Aorta (tissue), 5 donors: ENCODE measurements at regions not wholly inside any gene's neighbourhood (a gene's known extent, or its start where the extent isn't known, plus 50 kb on each side); places are given as distances from the start of the nearest gene placed in this dataset.
"Not testable (repeated sequence)": the region's sequence is repeated elsewhere in the genome, so short reads cannot be mapped to it uniquely, and the experiment has no call there.

Experiments used
- ATAC-seq: fragments of 200-7000 bp; cut with Tn5 transposase; one replicate; pipeline ENCODE4 v1.9.1; 2022; ENCODE audit warnings: moderate library complexity; ENCODE audit not compliant: low FRiP score
- DNase-seq, 2 donors: peaks; one replicate each; pipeline ENCODE4 v3.0.0-alpha.2; 2020
- H3K27ac ChIP-seq, 2 donors: one replicate each; pipeline ENCODE4 v1.5.1; 2013; ENCODE audit warnings: low read length in 2 of 2, mild to moderate bottlenecking in 2 of 2, moderate library complexity in 2 of 2, control low read depth in 1 of 2, inconsistent platforms in 1 of 2, low read depth in 1 of 2
- H3K27me3 ChIP-seq, 2 donors: one replicate each; pipeline ENCODE4 v1.6.1; 2013; ENCODE audit warnings: control low read depth in 1 of 2, low read length in 1 of 2, mild to moderate bottlenecking in 1 of 2, moderate library complexity in 1 of 2; ENCODE audit not compliant: insufficient read depth in 2 of 2, control insufficient read depth in 1 of 2
- H3K36me3 ChIP-seq, 2 donors: one replicate each; pipeline ENCODE4 v1.6.1; 2013; ENCODE audit warnings: control low read depth in 1 of 2, low read length in 1 of 2, mild to moderate bottlenecking in 1 of 2; ENCODE audit not compliant: insufficient read depth in 2 of 2, control insufficient read depth in 1 of 2
- H3K4me1 ChIP-seq, 2 donors: one replicate each; pipeline ENCODE4 v1.6.1; 2013; ENCODE audit warnings: low read length in 2 of 2, control low read depth in 1 of 2, mild to moderate bottlenecking in 1 of 2, moderate library complexity in 1 of 2; ENCODE audit not compliant: insufficient read depth in 2 of 2, control insufficient read depth in 1 of 2
- H3K4me3 ChIP-seq, 2 donors: one replicate each; pipeline ENCODE4 v1.5.1; 2013; ENCODE audit warnings: low read length in 2 of 2, control low read depth in 1 of 2, mild to moderate bottlenecking in 1 of 2
- H3K9me3 ChIP-seq: one replicate; pipeline ENCODE4 v1.6.1; 2013; ENCODE audit warnings: mild to moderate bottlenecking, low read length; ENCODE audit not compliant: control insufficient read depth
- WGBS, 2 donors: extraction: QIAGEN DNeasy Blood & Tissue Kit; methylation state at CpG; one replicate each; pipeline ENCODE4 v1.1.7; 2013; 5-methylcytosine and 5-hydroxymethylcytosine counted together
- intact Hi-C, 2 donors: fragments of 100-400 bp; cut with DNase I; formaldehyde crosslinking; loops; one replicate each; pipeline versions ENCODE4 v1.14.2 to v1.15.0; 2022
- donor health status: healthy with polysubstance abuse.
- donor health status: Bipolar disorder and iron deficiency.
- donor health status: DM: no; HTN: no; CAD: no.
- donor health status: DM: no; HTN: no; CAD: no.
- donor health status: DM: yes; HTN: yes; CAD: no.

GRCh38 chr7:142642316-142642715 lies 107.0 kb upstream of the PRSS1 start:
- Histone ChIP-seq H3K9me3 (no peaks in the 10 kb centered on the region), H3K27me3 (no peaks in the 10 kb centered on the region), H3K4me3 (no peak overlapping the region), H3K36me3 (no peaks in the 10 kb centered on the region), H3K4me1 (no peaks in the 10 kb centered on the region), H3K27ac (no peak overlapping the region)
- ATAC-seq (no peak), DNase-seq (no peak)
- intact Hi-C loops, result no loop called here

GRCh38 chr7:142641252-142641651 lies 108.0 kb upstream of the PRSS1 start:
- ATAC-seq, H3K36me3 ChIP-seq, H3K4me1 ChIP-seq, DNase-seq, H3K27ac ChIP-seq, H3K4me3 ChIP-seq, intact Hi-C loops, H3K27me3 ChIP-seq, H3K9me3 ChIP-seq: not testable (repeated sequence)
- 75 to 84% methylated on average over 4 of the region's 4 CpGs for WGBS, 2 donors

GRCh38 chr7:142638581-142638980 lies 110.7 kb upstream of the PRSS1 start:
- Histone ChIP-seq H3K27ac (no peak overlapping the region), H3K9me3 (no peaks in the 10 kb centered on the region), H3K36me3 (no peaks in the 10 kb centered on the region), H3K4me1 (no peaks in the 10 kb centered on the region), H3K27me3 (no peaks in the 10 kb centered on the region), H3K4me3 (no peak overlapping the region)
- intact Hi-C loops, result loop anchor here in 1 of 2 donors (10.0 kb wide), 1 partner anchor 146 kb away; no protein-coding TSS in a partner anchor
- ATAC-seq (no peak), DNase-seq (no peak)
- 78 to 79% methylated on average over 4 of the region's 4 CpGs for WGBS, 2 donors

- H3K4me3 ChIP-seq, result no peak overlapping the region
- H3K4me1 ChIP-seq, result no peaks in the 10 kb centered on the region
- intact Hi-C loops, result loop anchor here in 1 of 2 donors (10.0 kb wide), 1 partner anchor 148 kb away; no protein-coding TSS in a partner anchor
- DNase-seq (no peak), ATAC-seq (no peak)
- no peaks in the 10 kb centered on the region for H3K27me3 ChIP-seq
- WGBS, 2 donors, result 56 to 65% methylated on average over 5 of the region's 5 CpGs
- H3K9me3 ChIP-seq, result no peaks in the 10 kb centered on the region
- H3K27ac ChIP-seq, result no peak overlapping the region
- no peaks in the 10 kb centered on the region for H3K36me3 ChIP-seq
Observed at GRCh38 chr7:142637240-142637639, 112.0 kb upstream of the PRSS1 start.

- no peak for DNase-seq
- H3K4me1 ChIP-seq, result no peaks in the 10 kb centered on the region
- H3K27me3 ChIP-seq, result no peaks in the 10 kb centered on the region
- H3K9me3 ChIP-seq, result no peaks in the 10 kb centered on the region
- WGBS, 2 donors, result 67 to 70% methylated on average over 6 of the region's 6 CpGs
- intact Hi-C loops, result loop anchor here in 1 of 2 donors (10.0 kb wide), 1 partner anchor 148 kb away; no protein-coding TSS in a partner anchor
- no peak overlapping the region for H3K4me3 ChIP-seq
- ATAC-seq, result no peak
- no peak overlapping the region for H3K27ac ChIP-seq
- H3K36me3 ChIP-seq, result no peaks in the 10 kb centered on the region
Observed at GRCh38 chr7:142636751-142637150, 112.5 kb upstream of the PRSS1 start.

- H3K36me3 ChIP-seq, ATAC-seq, H3K4me3 ChIP-seq, H3K9me3 ChIP-seq, H3K27ac ChIP-seq, H3K4me1 ChIP-seq, DNase-seq, H3K27me3 ChIP-seq: not testable (repeated sequence)
- WGBS, 2 donors, result 92 to 93% methylated on average over 3 of the region's 3 CpGs
- intact Hi-C loops, result loop anchor here in 1 of 2 donors (10.0 kb wide), 1 partner anchor 149 kb away; no protein-coding TSS in a partner anchor
Observed at GRCh38 chr7:142636107-142636506, 113.2 kb upstream of the PRSS1 start.

GRCh38 chr7:142632271-142633134 lies 116.8 kb upstream of the PRSS1 start:
- peak; percentile 74 for ATAC-seq
- Histone ChIP-seq H3K27ac (no peak overlapping the region), H3K4me1 (no peaks in the 10 kb centered on the region), H3K36me3 (no peaks in the 10 kb centered on the region), H3K9me3 (no peaks in the 10 kb centered on the region), H3K27me3 (no peaks in the 10 kb centered on the region), H3K4me3 (no peak overlapping the region)
- DNase-seq, result no peak
- 25 to 26% methylated on average over 17 of the region's 17 CpGs for WGBS, 2 donors
- intact Hi-C loops, result loop anchor here (1.0 to 10.0 kb wide), 2 partner anchors 151 to 152 kb away; no protein-coding TSS in a partner anchor

- WGBS, 2 donors, result 51 to 53% methylated on average over 15 of the region's 15 CpGs
- intact Hi-C loops, result loop anchor here in 1 of 2 donors (10.0 kb wide), 1 partner anchor 155 kb away; no protein-coding TSS in a partner anchor
- no peaks in the 10 kb centered on the region for H3K27me3 ChIP-seq
Observed at GRCh38 chr7:142629588-142630260, 119.5 kb upstream of the PRSS1 start.

More at GRCh38 chr7:142629588-142630260, 119.5 kb upstream of the PRSS1 start:
- H3K9me3 ChIP-seq, result no peaks in the 10 kb centered on the region
- no peaks in the 10 kb centered on the region for H3K36me3 ChIP-seq
- no peaks in the 10 kb centered on the region for H3K4me1 ChIP-seq
- ATAC-seq (no peak), DNase-seq (no peak)
- H3K27ac ChIP-seq, result no peak overlapping the region
- H3K4me3 ChIP-seq, result no peak overlapping the region
